ENCODE measurements at regions not wholly inside any gene's neighbourhood (a gene's known extent, or its start where the extent isn't known, plus 50 kb on each side); places are given as distances from the start of the nearest gene placed in this dataset.

DNA sequence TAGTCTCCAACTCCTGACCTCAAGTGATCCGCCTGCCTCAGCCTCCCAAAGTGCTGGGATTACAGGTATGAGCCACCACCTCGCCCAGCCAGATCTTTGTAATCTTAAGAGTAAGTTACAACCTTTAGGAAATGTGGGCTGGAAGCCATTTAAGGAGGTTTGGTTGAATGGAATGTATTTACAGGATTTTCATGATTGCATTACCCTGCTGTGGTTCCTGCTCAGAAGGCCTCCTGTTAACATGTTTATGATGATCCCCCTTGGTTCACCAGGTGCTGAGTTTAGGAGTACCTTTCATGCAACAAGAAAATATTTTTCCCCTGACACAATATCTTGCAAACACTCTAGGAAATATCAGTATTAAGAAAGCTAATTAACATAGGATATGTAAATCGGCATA lies 187.4 kb upstream of the SH3BP4 start:
- no peak overlapping the region for H2BK12ac ChIP-seq (ENCODE audit: insufficient read length, low read depth, low read length)
- no peak for TF ChIP-seq CTCF (conservative IDR thresholded peaks at IDR 0.05)
- H2BK20ac ChIP-seq (ENCODE audit: low read depth, low read length, poor library complexity, severe bottlenecking), result no peak overlapping the region
- H3K18ac ChIP-seq (ENCODE audit: insufficient read length, low read depth, low read length), result no peak overlapping the region
- no peak overlapping the region for H3T11ph ChIP-seq (ENCODE audit: low read length)
- Mint-ChIP-seq H3K9me3 (peaks cover 14 to 20% of the 10 kb centered on the region in 2 experiments), H3K27ac (no peak overlapping the region; a peak in 1 of 7 replicates), H3K36me3 (ENCODE audit: insufficient read depth in 1 of 3, low read depth in 3 of 3) (peaks cover 0 to 23% (median 0%) of the 10 kb centered on the region in 3 experiments; a peak in 4 of 7 replicates), H3K4me1 (peaks cover 5 to 11% of the 10 kb centered on the region in 2 experiments), H3K27me3 (ENCODE audit: low read depth) (peaks cover 4% of the 10 kb centered on the region), H3K4me3 (no peak overlapping the region)
- no peak overlapping the region for H2BK15ac ChIP-seq (ENCODE audit: low read depth, low read length)
- DNase-seq, result no peak
- no peak overlapping the region for H3K9ac ChIP-seq (ENCODE audit: extremely low read depth, insufficient read length, low read length)
- no peak overlapping the region for H2BK120ac ChIP-seq (ENCODE audit: low read depth, low read length, poor library complexity, severe bottlenecking)
- no peak overlapping the region for H3K14ac ChIP-seq (ENCODE audit: insufficient read depth, low read length)
- no peak overlapping the region for H3K23ac ChIP-seq (ENCODE audit: insufficient read length, low read depth, low read length)
- no peaks in the 10 kb centered on the region for H3K79me1 ChIP-seq (ENCODE audit: insufficient read depth, low read depth, low read length, poor library complexity, severe bottlenecking)
- H4K8ac ChIP-seq (replicated peaks; ENCODE audit: insufficient read length, low read depth, low read length), result no peak overlapping the region
- H3K79me2 ChIP-seq (ENCODE audit: insufficient read depth, low read length), result no peaks in the 10 kb centered on the region
- H3K4me1 ChIP-seq (ENCODE audit: insufficient read depth, low read length), result no peaks in the 10 kb centered on the region
- H2AFZ ChIP-seq (ENCODE audit: low read length), result no peak overlapping the region
- no peaks in the 10 kb centered on the region for H3K23me2 ChIP-seq (ENCODE audit: insufficient read length, low read depth, low read length, poor library complexity, severe bottlenecking)
- no peak overlapping the region for H4K91ac ChIP-seq (ENCODE audit: insufficient read length, low read depth, low read length)
- no peak overlapping the region for H3K56ac ChIP-seq (ENCODE audit: insufficient read length, low read depth, low read length)
- no peaks in the 10 kb centered on the region for H4K20me1 ChIP-seq (ENCODE audit: control insufficient read depth, insufficient read depth, insufficient read length)
- no peak overlapping the region for H3K4ac ChIP-seq (ENCODE audit: low read depth, low read length)
- H2BK5ac ChIP-seq (ENCODE audit: insufficient read length, low read length), result no peak overlapping the region
- no peaks in the 10 kb centered on the region for H3K9me3 ChIP-seq (ENCODE audit: control insufficient read depth, low read depth, low read length)
- no peak overlapping the region for H3K4me2 ChIP-seq (ENCODE audit: insufficient read depth, insufficient read length, low read length)
- no peaks in the 10 kb centered on the region for H3K27me3 ChIP-seq (ENCODE audit: insufficient read depth, low read length)
- no CpG with 5 or more reads among the region's 3 CpGs for WGBS (ENCODE audit: extremely low coverage, insufficient read length, low lambda C conversion rate)
- H2AK5ac ChIP-seq (ENCODE audit: insufficient read length, low read length), result no peak overlapping the region
- no peak overlapping the region for H4K5ac ChIP-seq (ENCODE audit: insufficient read length, low read depth, low read length)
- no peak overlapping the region for H3K27ac ChIP-seq (ENCODE audit: insufficient read length, low read depth, low read length)
